Kasumi-1 (cell line): ENCODE measurements at regions not wholly inside any gene's neighbourhood (a gene's known extent, or its start where the extent isn't known, plus 50 kb on each side); places are given as distances from the start of the nearest gene placed in this dataset.

ENCODE experiments used
- DNase-seq, 2 experiments: peaks; one replicate each; lab custom pipeline; 2025; lab: John Stamatoyannopoulos, UW

DNA sequence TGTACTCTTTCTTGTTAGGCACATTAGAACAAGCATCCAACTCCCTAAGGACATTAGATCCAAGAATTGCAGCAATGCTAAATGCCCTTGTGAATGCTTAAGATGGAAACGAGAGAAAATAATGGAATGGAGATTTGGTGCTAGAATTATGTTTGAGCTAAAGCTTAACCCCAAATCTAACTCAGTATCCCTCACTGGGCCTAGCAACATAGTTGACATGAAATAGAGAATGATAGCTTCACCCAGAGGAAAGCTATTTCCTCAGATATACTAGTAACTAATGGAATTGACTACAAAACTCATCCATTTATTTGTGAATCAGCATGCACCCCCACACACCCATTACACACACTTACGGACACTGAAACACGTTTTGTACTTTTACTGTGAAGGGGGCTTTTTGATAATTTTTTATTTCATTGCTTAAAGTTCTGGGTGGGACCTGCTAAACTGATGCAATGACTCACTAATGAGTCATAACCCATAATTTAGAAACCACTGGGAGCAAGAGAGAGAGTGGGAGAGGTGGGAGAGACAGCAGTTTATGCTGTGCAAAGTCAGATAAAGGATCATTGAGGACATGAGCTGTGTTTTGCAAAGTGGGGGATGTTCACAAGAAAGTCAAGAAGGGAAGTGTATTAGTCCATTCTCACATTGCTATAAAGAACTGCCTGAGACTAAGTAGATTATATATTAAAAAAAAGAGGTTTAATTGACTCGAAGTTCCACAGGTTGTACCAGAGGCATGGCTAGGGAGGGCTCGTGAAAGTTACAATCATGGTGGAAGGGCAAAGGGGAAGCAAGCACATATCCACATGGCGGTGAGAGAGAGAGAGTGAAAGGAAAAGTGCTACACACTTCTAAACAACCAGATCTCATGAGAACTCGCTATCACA is 382.7 kb downstream of the SFMBT2 start:
- DNase-seq = peak; percentile 74 to 82

DNA sequence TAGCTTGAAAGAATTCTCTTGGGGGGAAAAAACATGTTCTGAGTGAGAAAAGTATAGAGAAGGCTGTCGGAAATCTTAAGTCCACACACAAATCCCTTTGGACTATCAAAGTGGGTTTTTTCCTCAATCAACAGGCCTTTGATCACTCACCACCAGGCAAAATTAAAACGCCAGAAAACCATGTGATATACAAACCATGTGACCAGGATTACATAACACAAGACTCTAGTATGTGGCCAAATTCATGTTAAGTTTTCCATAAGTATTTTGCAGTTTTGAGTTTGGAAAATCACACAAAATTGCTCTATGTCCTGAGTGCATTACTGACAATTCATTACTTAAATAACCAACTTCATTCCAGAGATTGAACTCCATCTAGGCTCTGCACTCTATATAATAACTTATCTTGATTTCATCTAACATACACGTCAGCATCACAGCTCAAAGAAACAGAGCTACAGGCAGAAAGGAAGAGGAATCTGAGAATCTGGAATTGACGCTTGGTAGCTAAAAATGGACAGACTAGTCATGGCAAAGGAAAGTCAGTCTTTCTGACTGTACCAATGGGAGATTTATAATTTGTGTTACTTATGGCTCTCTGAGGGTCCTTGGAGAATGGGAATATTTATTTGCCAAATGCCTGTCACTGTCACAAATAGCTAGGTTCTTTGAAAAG is 383.5 kb downstream of the SFMBT2 start:
- peak in 1 of 2 experiments; percentile 30 for DNase-seq

DNA sequence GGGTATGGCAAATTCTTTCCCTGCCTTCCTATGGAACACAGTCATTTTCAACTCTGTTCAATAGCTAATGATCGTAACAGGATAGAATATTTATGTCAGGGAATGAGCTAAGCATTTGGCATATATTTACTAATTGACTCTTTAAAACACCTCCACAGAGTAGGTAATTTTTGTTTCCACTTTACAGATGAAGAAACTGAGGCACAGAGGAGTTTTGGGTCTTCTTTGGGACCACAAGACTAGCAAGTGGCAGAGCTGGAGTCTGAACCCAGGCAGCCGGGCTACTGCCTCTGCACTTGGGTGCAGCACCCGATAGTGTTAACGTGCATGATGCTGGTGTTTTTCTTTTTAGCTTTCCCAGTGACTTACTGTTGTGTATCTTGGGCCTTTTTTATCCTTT is 384.0 kb downstream of the SFMBT2 start:
- no peak for DNase-seq

DNA sequence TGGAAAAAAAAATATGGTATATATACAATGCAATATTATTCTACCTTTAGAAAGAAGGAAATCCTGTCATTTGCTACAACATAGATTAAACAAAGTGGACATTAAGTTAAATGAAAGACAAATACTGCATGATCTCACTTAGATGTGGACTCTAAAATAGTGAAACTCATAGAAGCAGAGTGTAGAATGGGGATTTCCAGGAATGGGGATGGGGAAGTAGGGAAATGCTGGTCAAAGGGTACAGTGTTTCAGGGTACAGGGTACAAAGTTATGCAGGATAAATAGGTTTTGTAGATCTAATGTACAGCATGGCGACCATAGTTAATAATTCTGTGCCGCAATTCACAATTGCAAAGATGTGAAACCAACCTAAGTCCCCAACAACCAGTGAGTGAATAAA is 385.5 kb downstream of the SFMBT2 start:
- no peak for DNase-seq

DNA sequence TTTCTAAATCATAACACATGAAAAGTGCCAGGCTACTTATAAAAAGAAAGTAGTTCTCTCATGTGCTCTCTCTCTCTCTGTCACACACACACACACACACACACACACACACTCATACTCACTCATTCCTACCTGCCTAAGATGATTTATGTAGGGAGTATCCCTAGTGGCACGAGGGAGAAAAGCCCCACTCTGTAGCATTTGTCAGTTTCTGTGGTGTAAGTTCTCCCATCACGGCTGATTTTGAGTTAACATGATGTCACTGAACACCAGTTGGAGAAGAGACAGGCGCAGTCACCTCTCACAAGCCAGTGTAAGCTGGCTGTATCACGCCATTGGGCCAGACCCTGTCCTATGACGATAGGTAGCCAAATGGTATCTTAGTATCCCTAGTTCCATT is 395.4 kb downstream of the SFMBT2 start:
- DNase-seq = no peak

DNA sequence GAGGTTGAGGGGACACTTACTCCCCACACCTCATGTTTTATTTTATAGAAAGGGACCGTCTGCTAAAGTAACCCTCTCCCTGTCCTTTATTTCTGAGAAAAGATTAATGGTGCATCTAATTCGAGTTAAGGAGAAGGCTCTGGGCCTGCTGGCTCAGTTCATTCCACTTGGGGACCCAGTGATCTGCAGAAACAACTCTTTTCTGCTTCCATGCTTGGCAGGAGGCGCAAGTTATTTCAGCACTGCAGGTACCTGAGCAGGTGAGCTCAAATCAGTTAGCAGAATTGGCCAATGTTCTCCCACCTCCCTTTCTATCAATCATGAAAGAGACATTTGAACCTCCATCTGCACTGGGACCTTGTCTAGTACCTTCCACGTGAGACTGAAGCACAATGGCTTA is 396.1 kb downstream of the SFMBT2 start:
- no peak for DNase-seq

DNA sequence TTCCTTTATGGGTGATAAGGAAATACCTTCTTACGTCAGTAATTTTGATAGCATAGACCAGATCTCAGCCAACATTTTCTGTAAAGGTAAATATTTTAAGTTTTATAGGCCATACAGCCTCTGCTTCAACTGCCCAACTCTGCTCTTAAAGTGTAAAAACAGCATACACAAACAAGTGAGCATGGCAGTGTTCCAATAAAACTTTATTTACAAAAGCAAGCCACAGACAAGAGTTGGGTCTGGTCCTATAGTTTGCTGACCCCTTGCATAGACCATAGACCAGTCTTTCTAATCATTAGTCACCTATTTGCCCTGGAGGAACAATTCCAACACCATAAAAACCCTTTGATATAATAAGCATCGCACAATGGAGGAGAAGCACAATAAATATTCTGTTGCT is 398.8 kb downstream of the SFMBT2 start:
- no peak for DNase-seq

DNA sequence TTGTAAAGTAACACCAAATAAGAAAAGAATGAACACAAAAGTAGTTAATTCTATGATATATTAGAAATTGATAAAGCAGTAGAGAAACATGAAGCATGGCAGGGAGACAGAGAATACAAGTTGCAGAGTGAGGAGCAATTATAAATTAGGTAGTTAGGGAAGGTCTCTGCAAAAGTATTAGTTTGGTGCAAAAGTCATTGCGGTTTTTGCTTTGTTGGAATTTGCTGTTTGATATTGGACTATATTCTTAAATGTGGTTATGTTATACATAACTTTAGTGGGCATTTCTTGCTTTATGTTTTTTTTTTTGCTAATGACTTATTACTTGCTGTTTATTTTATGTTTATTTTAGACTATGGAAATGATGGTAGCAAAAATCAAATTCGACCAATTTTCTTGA is 402.2 kb downstream of the SFMBT2 start:
- no peak for DNase-seq

DNA sequence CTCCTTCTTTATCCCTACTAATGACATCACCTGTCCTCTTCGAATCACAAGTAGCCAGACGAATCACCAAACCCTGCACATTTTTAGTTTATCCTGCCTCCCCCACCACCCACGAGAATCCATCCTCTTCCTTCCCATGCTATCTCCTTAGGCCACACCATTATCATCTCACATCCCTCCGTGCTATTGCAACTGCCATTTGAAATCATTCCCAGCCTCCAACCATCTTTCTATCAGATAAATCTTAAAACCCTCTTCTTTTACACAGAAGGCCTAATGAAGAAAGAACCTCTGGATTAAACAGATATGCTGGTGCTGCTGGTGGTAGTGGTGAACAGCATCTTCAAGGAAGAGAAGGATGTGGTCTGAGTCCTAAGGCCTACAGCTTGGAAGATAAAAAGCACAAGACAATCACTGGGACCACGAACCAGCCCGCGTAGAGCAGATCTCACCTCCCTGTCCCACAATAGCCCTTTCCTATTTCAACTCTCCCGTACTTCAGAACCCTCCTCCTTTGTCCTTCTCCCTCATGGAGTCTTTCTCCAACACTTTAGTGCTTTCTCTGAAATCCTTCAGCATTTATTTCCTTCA is 403.1 kb downstream of the SFMBT2 start:
- no peak for DNase-seq

DNA sequence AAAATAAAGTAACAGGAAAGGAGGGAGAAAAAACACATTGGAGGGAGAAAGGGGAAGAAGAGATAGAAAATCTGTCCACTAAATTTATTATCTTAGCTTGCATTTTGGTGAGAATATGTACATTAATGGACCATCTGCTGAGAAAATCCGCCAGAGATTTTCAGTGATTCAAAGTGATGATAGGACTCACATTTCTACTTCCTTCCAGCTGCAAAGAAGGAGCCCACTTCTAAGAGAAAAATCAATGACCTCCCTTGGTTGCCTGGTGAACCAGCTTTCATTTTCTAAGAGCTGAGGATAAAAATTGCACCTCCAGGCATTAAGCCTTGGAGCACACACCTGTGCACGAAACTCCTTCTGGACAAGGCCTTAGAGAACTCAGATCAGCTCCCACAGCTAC is 404.3 kb downstream of the SFMBT2 start:
- DNase-seq = no peak

DNA sequence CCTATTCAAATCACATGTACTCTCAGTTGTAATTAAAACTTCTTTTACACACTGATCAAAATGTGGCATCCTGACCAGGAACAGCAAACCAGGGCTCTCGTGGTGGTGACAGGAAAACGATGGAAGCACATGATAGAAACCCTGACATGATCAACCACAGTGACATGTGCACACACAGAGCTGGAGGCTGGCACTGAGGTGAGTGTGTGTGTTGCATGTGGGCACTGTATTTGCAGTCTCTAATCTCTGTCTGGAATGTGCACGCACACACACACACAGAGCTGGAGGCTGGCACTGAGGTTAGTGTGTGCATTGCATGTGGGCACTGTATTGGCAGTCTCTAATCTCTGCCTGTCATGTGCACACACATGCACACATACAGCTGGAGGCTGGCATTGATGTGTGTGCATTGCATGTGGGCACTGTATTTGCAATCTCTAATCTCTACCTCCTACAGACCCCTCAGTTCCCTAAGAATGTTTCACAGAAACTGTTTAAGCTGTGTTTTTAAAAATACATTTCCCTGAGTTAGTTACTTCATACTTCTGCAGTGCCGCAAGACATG is 406.9 kb downstream of the SFMBT2 start:
- peak; percentile 20 to 38 for DNase-seq

DNA sequence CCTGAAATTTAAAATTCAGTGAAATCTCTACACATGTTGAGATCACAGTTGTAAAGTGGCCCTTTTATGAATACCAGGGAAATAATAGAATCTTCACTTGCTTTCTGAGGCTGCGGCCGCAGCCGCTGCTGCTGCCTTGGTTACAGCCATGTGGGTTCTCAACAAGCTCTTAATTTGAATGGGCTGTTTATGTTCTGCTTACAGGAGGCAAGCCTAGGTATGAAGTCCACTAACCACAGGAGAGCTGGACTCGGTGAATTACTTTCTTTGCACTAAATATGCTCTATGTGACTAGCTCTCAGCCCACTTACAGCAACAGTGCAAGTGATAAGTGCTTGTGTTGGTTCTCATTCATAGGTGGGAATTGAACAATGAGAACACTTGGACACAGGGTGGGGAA is 410.8 kb downstream of the SFMBT2 start:
- no peak for DNase-seq

DNA sequence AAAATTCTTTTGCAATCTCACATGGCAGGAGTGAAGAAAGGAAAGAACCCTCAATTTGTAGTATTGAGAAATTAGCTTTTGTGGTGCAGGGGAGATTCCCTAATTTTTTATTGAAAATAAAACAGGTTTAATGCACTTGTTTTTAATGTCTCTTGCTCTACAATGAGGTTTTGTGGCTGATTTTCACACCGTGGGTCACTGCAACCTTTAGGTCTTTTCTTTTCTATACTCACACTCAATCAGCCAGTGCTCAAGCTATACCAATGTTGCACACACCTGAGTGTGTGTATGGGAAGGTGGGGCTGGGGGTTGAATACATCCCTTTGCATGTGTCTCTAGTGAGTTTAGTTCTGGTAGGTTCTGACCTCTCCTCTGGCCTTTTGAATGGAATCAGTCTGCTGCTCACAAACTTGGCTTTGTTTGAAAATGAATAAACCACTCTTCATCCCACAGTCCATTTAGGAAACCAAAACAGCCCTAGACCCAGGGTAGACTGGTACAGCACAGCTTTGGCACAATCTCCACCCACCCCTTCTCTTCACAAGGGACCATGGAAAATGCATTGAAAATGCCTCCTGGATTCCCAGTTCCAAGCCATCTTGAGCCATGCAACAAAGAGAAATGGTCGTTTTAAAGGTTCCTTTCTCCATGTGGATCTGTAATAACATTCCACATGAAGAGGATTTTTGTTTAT is 411.5 kb downstream of the SFMBT2 start:
- no peak for DNase-seq

DNA sequence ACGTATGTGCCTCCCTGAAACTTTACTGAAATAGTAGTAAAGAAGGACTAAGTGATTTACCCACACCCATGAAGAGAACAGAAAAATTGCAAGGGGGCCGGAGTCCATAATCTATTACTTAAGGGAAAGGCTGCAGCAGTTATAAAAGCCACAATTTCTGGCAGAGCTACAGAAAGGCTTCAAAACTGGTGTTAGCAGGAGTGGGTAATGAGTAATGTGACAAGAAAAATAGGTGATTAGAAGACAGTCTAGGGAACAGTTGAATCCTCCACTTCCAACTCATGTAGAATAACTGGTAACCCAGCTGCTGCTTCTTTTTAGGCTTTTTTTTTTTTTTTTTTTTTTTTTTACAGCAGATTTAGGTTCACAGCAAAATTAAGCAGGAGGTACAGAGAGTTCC is 413.3 kb downstream of the SFMBT2 start:
- DNase-seq = no peak

DNA sequence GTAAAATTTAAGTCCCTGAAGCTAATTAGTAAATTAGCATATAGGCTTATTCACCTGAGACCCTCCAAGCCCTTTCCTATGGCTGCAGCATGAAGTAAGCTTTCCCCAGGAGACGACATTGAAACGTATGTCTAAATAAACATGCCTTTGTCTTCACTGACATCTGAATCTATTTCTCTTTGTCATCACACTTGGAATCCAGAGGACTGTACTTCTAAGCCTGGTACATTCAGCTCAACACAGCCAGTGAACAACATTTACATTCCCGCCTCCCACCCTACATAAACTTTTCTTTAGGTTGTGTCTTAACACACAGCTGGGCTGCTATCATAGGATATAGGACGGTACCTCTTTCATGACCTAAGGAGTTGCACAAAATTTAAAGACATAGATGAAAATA is 414.4 kb downstream of the SFMBT2 start:
- no peak for DNase-seq

DNA sequence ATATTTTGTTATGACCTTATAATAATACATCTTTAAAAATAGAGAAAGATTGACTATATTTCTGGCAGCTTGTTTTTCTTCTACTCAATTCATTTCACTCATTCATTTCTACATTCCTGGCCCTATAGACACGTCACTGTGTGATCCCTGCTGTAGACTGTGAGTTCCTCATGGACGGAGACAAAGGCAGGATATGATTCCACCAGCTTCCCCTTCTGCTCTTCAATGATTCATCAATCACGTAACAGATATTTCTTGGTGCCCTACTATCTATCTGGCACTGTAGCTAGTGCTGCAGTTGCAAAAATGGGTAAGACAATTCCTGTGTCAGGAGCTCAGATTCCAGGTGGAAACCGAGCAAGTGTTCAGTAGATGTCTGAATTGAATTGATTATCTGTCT is 415.0 kb downstream of the SFMBT2 start:
- peak; percentile 46 to 55 for DNase-seq

DNA sequence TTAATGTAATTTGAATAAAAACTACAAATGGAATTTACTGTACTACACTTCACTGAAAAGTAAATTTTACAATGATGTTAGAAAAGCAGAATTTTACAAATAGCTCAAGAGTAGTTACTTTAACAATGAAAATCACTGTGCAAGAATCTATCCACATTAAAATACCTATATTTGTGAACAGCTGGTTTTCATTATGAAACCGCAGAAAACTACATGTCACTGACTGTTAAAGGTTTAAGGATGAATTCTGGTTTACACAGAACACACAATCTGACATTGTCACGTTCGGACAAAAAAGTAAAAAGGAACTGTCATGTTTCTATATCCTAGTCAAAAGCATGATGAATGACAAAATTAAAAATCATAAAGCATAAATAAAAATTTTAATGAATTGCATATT is 415.3 kb upstream of the PRKCQ start:
- DNase-seq = no peak

DNA sequence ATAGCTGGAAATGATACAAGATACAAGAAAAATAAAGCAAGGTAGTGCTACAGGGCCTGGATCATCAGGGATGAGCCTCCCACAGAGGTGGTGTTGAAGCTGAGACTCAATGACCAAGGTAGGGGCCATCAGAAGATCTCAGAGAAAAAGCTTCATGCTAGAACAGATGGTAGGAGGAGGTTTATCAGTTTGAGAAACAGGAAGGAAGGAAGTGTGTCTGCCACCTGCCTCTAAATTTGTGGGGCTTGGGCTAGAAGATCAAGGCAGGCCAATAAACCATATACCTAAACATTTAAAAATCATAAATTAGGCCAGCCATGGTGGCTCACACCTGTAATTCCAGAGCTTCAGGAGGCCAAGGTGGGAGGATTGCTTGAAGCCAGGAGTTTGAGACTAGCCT is 410.8 kb upstream of the PRKCQ start:
- peak; percentile 90 to 93 for DNase-seq

DNA sequence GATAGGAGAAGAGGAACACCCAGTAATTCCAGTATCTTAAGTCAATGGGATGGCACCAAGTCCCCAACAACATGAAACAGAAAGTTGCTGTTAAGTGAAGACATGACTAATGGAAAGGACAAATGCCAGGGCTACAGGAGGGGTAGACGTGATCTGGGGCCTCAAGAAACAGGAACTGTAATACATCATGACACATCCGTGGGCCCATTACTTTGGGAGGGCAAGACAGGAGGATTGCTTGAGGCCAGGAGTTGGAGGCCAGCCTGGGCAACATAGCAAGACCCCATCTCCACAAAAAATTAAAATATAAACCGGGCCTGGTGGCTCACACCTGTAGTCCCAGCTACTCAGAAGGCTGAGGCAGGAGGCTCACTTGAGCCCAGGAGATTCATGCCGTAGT is 408.6 kb upstream of the PRKCQ start:
- peak; percentile 79 to 88 for DNase-seq

DNA sequence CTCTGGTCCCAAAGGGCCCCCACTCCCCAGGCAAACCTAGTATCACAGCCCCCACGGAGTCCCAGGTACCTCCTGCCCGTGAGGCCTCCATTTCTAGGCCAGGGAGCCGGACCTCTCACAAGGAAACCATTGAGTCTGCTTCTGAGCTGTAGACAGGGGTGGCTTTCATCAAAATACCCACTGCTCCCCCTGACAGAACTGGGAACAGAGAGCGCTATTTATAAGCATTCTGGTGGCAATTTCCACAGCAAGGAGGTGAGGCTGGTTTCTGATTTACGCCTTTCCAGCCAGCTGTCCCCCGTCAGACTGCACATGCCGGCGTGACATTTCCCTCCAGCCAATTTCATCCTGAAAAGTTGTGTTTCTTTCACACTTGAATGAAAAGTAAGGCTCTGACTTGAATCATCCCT is 407.5 kb upstream of the PRKCQ start:
- no peak for DNase-seq

DNA sequence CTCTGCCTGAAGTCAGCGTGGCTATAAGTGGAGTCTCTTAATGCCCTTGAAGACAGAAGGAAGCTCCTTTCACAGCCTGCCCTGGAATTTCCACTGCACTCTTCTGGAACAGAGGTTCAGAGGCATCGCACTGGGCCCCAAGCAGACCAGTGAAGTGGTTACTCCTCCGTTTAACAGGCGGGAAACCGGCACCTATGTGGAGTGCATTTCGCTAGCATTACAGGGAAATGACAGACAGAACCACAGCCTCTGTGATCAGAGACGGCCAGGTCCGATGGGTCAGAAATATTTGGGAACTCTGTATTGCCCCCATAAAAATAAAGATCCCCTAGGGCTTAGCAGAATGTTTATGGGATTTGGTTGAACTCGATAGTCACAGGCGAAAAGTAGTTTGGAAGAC is 406.9 kb upstream of the PRKCQ start:
- DNase-seq = no peak

DNA sequence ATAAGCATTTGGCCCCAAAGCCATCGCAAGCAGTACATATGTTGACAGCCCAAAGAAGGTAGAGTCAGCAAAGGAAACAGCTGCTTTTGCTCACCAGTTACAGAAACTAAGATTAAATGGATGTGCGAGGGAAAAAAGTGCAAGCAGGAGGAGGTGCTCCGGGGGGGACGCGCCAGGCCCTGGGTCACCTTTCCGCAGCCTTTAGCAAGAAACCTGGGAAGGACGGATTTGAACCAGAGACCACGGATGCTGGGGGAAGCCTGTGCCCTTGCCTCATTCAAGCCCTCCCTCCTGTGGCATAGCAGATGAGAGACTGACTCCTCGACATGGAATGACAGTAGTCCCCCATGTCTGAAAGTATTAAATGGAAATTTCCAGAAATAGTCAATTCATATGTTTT is 405.6 kb upstream of the PRKCQ start:
- no peak for DNase-seq
